HEK293T (cell line): ENCODE measurements at regions not wholly inside any gene's neighbourhood (a gene's known extent, or its start where the extent isn't known, plus 50 kb on each side); places are given as distances from the start of the nearest gene placed in this dataset.

ENCODE experiments used
- ELF4 ChIP-seq: fragments of 450-650 bp; IDR thresholded peaks from 2 replicates; pipeline ENCODE4 v1.6.1; 2017; ENCODE audit warnings: antibody characterized with exemption
- FOXA1 ChIP-seq: fragments of 450-650 bp; IDR thresholded peaks from 2 replicates; pipeline ENCODE4 v1.6.1; 2016; ENCODE audit warnings: mild to moderate bottlenecking
- FOXK2 ChIP-seq: fragments of 450-650 bp; IDR thresholded peaks from 2 replicates; pipeline ENCODE4 v1.6.1; 2016; ENCODE audit warnings: mild to moderate bottlenecking
- HDGF ChIP-seq: fragments of 450-650 bp; IDR thresholded peaks from 2 replicates; pipeline ENCODE4 v1.6.1; 2017; ENCODE audit warnings: antibody characterized with exemption, borderline replicate concordance
- LEF1 ChIP-seq: fragments of 450-650 bp; IDR thresholded peaks from 2 replicates; pipeline ENCODE4 v1.6.1; 2017; ENCODE audit warnings: mild to moderate bottlenecking, borderline replicate concordance
- NFRKB ChIP-seq: fragments of 450-650 bp; IDR thresholded peaks from 2 replicates; pipeline ENCODE4 v1.6.1; 2016; ENCODE audit warnings: mild to moderate bottlenecking, moderate library complexity
- SUZ12 ChIP-seq: fragments of 450-650 bp; IDR thresholded peaks from 2 replicates; pipeline ENCODE4 v1.6.1; 2016; ENCODE audit warnings: mild to moderate bottlenecking
- TARDBP ChIP-seq: fragments of 450-650 bp; IDR thresholded peaks from 2 replicates; pipeline ENCODE4 v1.6.1; 2016

- TF ChIP-seq ELF4: no peak
- no peak for TF ChIP-seq LEF1
- no peak for TF ChIP-seq NFRKB
- TF ChIP-seq FOXK2: no peak
- TF ChIP-seq HDGF: no peak
- TF ChIP-seq FOXA1: no peak
- TF ChIP-seq SUZ12: no peak
- TF ChIP-seq TARDBP: no peak
These were observed 725.2 kb upstream of the CELF2 start for GRCh38 chr10:10292501-10292900.
